Bronchial epithelial cell (primary cell): ENCODE measurements at regions not wholly inside any gene's neighbourhood (a gene's known extent, or its start where the extent isn't known, plus 50 kb on each side); places are given as distances from the start of the nearest gene placed in this dataset.

Experiments used
- DNase-seq: peaks from one replicate; pipeline ENCODE4 v3.0.0-alpha.2; 2010; ENCODE audit warnings: low read depth
- FAIRE-seq: peaks from 2 replicates; lab custom pipeline; 2011; peaks lifted over from hg19 to GRCh38; lab: Jason Lieb, UNC
- H3K27me3 ChIP-seq: 2 replicates; pipeline ENCODE4 v1.5.1; 2011; ENCODE audit warnings: low read length; ENCODE audit not compliant: control insufficient read depth, insufficient read depth
- H3K36me3 ChIP-seq: 2 replicates; pipeline ENCODE4 v1.5.1; 2011; ENCODE audit warnings: low read length; ENCODE audit not compliant: control insufficient read depth, insufficient read depth
- H3K4me3 ChIP-seq: 2 replicates; pipeline ENCODE4 v1.5.1; 2011; ENCODE audit warnings: mild to moderate bottlenecking, low read depth, low read length, control low read depth
- CTCF ChIP-seq: IDR thresholded peaks from 2 replicates; pipeline ENCODE4 v1.5.1; 2011; ENCODE audit warnings: mild to moderate bottlenecking, moderate library complexity, low read length, control low read depth, inconsistent platforms; ENCODE audit not compliant: insufficient read depth, severe bottlenecking

GRCh38 chr2:226600802-226601201, 198.8 kb downstream of the IRS1 start:
- DNase-seq (no peak), FAIRE-seq (no peak)
- TF ChIP-seq CTCF, result no peak
- no peak overlapping the region for H3K4me3 ChIP-seq
- H3K27me3 ChIP-seq, result no peaks in the 10 kb centered on the region
- H3K36me3 ChIP-seq, result no peaks in the 10 kb centered on the region

- no peaks in the 10 kb centered on the region for H3K27me3 ChIP-seq
- no peak for FAIRE-seq
These were observed 199.4 kb downstream of the IRS1 start for GRCh38 chr2:226600184-226600583.

GRCh38 chr2:226589043-226589442, 210.6 kb downstream of the IRS1 start:
- no peaks in the 10 kb centered on the region for H3K27me3 ChIP-seq
- no peak for DNase-seq
- H3K4me3 ChIP-seq, result no peak overlapping the region
- no peak for FAIRE-seq
- no peaks in the 10 kb centered on the region for H3K36me3 ChIP-seq
- no peak for TF ChIP-seq CTCF

More at GRCh38 chr2:226600184-226600583, 199.4 kb downstream of the IRS1 start:
- no peak for TF ChIP-seq CTCF
- Histone ChIP-seq H3K4me3 (no peak overlapping the region), H3K36me3 (no peaks in the 10 kb centered on the region)
- no peak for DNase-seq

- no peak for TF ChIP-seq CTCF
- FAIRE-seq (no peak), DNase-seq (no peak)
- no peaks in the 10 kb centered on the region for H3K36me3 ChIP-seq
- no peak overlapping the region for H3K4me3 ChIP-seq
- no peaks in the 10 kb centered on the region for H3K27me3 ChIP-seq
These were observed 214.5 kb downstream of the IRS1 start for GRCh38 chr2:226585130-226585561.

GRCh38 chr2:226584518-226585055, 215.0 kb downstream of the IRS1 start:
- H3K27me3 ChIP-seq, result no peaks in the 10 kb centered on the region
- DNase-seq (no peak), FAIRE-seq (no peak)
- TF ChIP-seq CTCF, result no peak
- no peaks in the 10 kb centered on the region for H3K36me3 ChIP-seq
- no peak overlapping the region for H3K4me3 ChIP-seq

GRCh38 chr2:226583715-226584114, 215.9 kb downstream of the IRS1 start:
- peak; percentile 84 for DNase-seq
- no peak for TF ChIP-seq CTCF

More at GRCh38 chr2:226583715-226584114, 215.9 kb downstream of the IRS1 start:
- no peak overlapping the region for H3K4me3 ChIP-seq
- no peak for FAIRE-seq
- H3K36me3 ChIP-seq, result no peaks in the 10 kb centered on the region
- H3K27me3 ChIP-seq, result no peaks in the 10 kb centered on the region
